ENCODE measurements at regions not wholly inside any gene's neighbourhood (a gene's known extent, or its start where the extent isn't known, plus 50 kb on each side); places are given as distances from the start of the nearest gene placed in this dataset.
A peak's percentile ranks its signal among the peaks of the same experiment; 100 is the strongest.

DNA sequence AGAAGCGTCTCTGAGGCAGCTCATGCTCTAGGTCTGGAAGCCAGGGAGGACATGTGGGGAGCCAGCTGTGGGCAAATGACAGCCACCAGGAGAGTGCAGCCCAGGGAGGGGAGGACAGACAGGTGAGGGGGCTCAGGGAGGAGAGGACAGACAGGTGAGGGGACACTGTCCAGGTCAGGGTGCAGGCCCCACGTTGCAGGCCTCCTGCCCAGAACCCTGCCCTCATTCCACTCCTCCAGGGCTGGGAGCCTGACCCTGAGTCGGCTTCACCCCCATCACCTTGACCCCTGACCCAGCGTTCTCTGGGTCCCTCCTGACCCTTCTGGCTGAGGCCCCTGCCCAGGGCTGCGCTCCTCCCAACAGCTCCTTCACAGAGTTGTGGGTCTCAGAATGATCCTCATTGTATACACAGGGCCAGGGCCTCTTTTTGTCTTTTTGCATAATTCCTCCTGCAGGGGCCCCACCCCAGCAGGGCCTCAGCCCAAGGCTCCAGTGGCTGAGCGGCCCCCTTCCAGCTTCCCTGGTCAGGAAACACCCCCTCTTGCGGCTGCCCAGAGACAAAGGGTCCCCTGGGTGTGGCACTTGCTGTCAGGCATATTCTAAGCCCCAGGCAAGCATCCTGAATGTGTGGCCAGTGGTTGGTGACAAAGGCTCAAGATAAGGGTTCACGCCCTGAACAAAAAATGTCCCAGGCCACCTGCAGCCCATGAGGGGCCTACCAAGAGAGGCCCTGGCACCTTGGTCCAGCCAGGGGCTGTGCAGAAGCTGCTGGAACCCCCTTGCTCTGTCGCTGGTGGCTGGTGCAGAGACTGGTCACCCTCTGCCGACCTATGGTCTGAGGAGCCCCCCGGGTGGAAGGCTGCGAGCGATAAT lies 853.0 kb downstream of the BRD1 start:
- Mint-ChIP-seq H3K27ac (peak overlapping the region in 1 of 2 donors; percentile 69), H3K27me3 (peaks cover 70% of the 10 kb centered on the region), H3K4me3 (no peak overlapping the region), H3K9me3 (no peaks in the 10 kb centered on the region), H3K4me1 (no peaks in the 10 kb centered on the region)
- DNase-seq, result no peak
- no peak for ATAC-seq

DNA sequence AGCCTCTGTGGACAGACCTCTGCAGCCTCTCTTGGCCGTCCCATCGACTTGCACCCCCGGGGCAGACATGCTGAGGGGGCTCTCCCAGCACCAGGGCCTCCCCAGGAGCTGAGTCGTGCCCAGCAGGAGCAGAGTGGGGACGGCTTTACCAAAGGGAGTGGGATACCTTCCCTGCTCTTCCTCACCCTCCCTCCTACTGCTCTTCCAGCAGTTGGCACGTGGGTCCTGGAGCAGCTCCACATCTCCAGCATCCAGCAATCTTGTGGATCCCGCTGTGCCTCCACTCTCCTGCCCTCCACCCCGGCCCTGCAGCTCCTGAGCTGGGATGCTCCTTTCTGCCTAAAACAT lies 854.0 kb downstream of the BRD1 start:
- peaks cover 65% of the 10 kb centered on the region for H3K27me3 Mint-ChIP-seq
- no peaks in the 10 kb centered on the region for H3K9me3 Mint-ChIP-seq

DNA sequence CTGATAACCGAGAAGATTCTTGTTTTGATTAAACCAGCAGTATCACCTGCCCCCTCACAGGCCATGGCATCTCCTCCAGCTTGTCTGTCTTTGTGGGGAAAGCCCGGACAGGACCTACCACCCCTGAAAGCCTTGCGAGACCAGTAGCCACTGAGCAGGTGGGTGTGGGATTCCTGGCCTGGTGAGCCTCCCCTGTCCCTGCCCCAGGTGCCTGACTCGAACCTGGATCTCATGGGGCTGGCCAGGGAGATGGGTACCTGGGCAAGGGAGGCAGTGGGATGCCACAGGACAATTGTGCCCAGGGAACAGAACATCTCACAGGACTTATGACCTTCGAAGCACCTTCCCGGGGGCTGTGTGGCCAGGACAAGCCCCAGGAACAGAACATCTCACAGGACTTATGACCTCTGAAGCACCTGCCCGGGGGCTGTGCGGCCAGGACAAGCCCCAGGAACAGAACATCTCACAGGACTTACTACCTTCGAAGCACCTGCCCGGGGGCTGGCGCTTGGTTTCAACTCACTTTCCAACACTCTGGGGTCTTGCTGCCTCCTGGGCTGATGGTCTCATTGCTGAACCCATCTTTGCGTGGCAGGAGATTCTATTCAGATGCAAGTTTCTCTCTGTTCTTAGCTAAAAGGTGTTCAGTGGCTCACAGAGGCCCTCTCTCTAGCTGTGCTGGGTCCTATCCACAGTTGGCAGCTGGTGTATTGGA lies 854.5 kb downstream of the BRD1 start:
- Mint-ChIP-seq H3K4me1 (no peaks in the 10 kb centered on the region), H3K9me3 (no peaks in the 10 kb centered on the region), H3K27ac (no peak overlapping the region), H3K27me3 (peaks cover 60% of the 10 kb centered on the region), H3K4me3 (no peak overlapping the region)
- no peak for ATAC-seq
- no peak for DNase-seq

More for the DNA sequence above, 854.0 kb downstream of the BRD1 start:
- Mint-ChIP-seq H3K4me1 (no peaks in the 10 kb centered on the region), H3K27ac (peak overlapping the region; percentile 42 to 64), H3K4me3 (no peak overlapping the region)
- no peak for ATAC-seq
- DNase-seq, result no peak

DNA sequence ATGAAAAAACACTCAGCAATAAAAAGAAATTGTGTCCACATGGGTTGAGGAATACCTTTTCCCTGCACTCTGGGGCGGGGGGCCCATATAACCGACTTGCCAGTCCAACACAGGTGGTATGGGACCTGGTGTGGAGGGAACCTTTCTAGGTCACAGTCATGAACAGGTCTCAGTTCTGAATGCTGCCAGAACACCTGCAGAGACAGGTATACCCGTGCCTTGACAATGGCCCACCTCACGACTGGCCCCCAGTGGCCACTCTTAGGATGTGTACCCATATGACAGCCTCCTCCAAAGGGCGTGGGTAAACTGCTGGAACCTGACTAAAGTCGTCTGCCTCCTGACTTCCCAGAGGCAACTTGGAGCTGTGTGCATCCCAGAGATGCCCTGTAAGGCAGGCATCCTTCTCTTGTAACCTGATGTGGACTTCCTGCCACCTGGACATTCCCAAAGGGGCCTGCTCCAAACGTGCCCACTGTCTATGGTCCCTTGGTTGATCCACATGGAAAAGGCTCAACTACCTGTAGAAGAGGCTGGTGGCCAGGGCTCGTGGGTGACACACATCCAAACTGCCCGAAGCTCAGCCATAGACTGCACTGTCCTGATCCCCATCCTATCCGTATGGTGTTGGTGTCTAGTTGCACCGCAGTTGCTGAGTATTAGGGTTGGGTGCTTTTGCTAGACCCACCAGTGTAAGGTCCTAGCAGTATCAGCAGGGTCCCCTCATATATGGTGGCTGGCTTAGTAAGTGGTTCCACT lies 859.3 kb downstream of the BRD1 start:
- H3K27ac Mint-ChIP-seq, result peak overlapping the region in 1 of 2 donors; percentile 27
- no peaks in the 10 kb centered on the region for H3K4me1 Mint-ChIP-seq
- H3K27me3 Mint-ChIP-seq, result peaks cover 31% of the 10 kb centered on the region
- ATAC-seq (peak; percentile 69), DNase-seq (peak in 1 of 2 donors; percentile 19)
- H3K9me3 Mint-ChIP-seq, result no peaks in the 10 kb centered on the region
- no peak overlapping the region for H3K4me3 Mint-ChIP-seq

DNA sequence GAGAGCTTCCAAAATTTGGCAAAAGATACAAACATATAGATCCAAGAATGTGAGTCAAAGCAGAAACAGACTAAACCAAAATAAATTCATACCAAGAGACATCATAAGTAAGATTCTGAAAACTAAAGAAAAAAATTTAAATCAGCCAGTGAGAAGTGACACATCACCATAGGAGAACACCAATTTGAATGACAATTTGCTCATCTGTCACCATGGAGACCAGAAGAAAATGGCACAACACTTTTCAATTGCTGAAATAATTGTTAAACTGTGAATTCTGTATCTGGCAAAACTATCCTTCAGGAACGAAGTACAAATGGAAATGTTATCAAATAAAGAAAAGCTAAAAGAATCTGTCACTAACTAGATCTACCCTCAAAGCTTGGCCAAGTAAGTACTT lies 864.3 kb downstream of the BRD1 start:
- Mint-ChIP-seq H3K9me3 (no peaks in the 10 kb centered on the region), H3K4me3 (no peak overlapping the region), H3K27me3 (peaks cover 49% of the 10 kb centered on the region), H3K4me1 (no peaks in the 10 kb centered on the region), H3K27ac (no peak overlapping the region)
- ATAC-seq, result no peak
- DNase-seq, result no peak

DNA sequence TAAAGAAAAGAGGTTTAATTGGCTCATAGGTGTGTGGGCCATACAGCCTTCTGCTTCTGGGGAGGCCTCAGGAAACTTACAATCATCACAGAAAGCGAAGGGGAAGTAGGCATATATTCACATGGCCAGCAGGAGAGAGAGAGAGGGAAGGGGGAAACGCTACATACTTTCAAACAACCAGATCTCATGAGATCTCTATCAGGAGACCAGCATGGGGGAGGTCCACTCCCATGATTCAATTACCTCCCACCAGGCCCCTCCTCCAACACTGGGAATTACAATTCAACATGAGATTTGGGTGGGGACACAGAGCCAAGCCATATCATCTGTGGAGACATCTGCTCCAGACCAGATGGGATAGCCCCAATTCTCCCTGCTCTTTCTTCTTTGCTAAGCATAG lies 866.0 kb downstream of the BRD1 start:
- Mint-ChIP-seq H3K9me3 (peaks cover 4 to 7% of the 10 kb centered on the region in 2 donors), H3K4me1 (no peaks in the 10 kb centered on the region), H3K4me3 (no peak overlapping the region), H3K27ac (no peak overlapping the region), H3K27me3 (peaks cover 55% of the 10 kb centered on the region)
- no peak for ATAC-seq
- no peak for DNase-seq

DNA sequence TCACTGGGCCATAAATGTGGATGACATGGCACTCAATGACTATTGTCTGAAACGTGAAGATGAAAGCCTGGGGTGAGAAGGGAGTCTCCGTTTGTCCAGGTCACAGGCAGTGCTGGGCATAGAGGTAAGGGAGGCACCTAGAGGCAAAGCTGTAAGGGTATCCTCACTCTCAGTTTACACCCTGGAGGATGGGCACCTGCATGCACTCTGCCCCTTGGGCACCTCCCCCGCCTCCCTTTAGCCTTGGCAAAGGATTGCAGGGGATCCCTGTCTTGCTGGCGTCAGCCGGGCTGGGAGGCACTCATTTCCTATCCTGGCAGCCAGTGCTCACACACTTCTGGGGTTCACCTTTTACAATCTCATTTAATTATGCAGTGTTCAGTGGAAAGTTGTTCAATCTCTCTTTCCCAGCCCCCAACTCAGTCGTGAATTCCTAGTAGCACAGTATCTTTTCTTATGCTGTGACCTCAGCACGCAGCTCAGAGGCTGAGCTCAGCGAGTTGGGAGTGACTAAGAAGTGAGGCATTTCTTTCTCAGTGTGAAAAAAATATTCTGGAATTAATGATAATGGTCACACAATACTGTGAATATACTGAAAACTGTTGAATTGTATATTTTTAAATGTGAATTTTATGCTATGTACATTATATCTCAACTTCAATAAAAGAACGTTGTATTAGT lies 866.6 kb downstream of the BRD1 start:
- no peak overlapping the region for H3K4me3 Mint-ChIP-seq
- no peak for DNase-seq
- no peak overlapping the region for H3K27ac Mint-ChIP-seq
- H3K27me3 Mint-ChIP-seq, result peaks cover 55% of the 10 kb centered on the region
- no peaks in the 10 kb centered on the region for H3K4me1 Mint-ChIP-seq
- H3K9me3 Mint-ChIP-seq, result peaks cover 10 to 13% of the 10 kb centered on the region in 2 donors
- no peak for ATAC-seq

DNA sequence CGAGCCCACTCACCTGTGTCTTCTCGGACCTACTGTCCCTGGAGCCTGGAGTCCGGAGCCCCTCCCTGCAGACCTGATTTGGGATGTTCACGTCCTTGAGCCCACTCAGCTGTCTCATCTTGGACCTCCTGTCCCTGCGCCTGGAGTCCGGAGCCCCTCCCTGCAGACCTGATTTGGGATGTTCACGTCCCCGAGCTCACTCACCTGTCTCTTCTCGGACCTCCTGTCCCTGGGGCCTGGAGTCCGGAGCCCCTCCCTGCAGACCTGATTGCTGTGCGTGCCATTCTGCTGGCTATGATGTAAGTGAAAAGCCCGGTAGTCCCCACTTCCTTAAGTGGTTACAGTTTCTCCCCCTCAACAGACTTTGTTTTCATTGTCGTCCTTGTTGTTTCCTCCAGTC lies 867.1 kb downstream of the BRD1 start:
- H3K27ac Mint-ChIP-seq, result no peak overlapping the region
- H3K4me3 Mint-ChIP-seq, result no peak overlapping the region
- ATAC-seq, result no peak
- H3K9me3 Mint-ChIP-seq, result peaks cover 10 to 15% of the 10 kb centered on the region in 2 donors
- H3K4me1 Mint-ChIP-seq, result no peaks in the 10 kb centered on the region
- no peak for DNase-seq
- peaks cover 55% of the 10 kb centered on the region for H3K27me3 Mint-ChIP-seq

DNA sequence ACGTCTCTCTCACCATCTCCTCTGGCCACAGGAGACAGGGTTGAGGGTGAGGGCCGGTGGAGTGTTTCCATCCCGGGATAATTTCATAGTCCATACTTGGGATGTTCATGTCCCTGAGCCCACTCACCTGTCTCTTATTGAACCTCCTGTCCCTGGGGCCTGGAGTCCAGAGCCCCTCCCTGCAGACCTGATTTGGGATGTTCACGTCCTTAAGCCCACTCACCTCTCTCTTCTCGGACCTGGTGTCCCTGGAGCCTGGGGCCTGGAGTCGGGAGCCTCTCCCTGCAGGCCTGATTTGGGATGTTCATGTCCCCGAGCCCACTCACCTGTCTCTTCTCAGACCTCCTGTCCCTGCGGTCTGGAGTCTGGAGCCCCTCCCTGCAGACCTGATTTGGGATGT lies 868.2 kb downstream of the BRD1 start:
- H3K27ac Mint-ChIP-seq, result peak overlapping the region in 1 of 2 donors; percentile 28
- no peak for ATAC-seq
- no peak for DNase-seq
- H3K9me3 Mint-ChIP-seq, result peaks cover 10 to 15% of the 10 kb centered on the region in 2 donors
- H3K27me3 Mint-ChIP-seq, result peaks cover 55% of the 10 kb centered on the region
- H3K4me1 Mint-ChIP-seq, result no peaks in the 10 kb centered on the region
- H3K4me3 Mint-ChIP-seq, result no peak overlapping the region

DNA sequence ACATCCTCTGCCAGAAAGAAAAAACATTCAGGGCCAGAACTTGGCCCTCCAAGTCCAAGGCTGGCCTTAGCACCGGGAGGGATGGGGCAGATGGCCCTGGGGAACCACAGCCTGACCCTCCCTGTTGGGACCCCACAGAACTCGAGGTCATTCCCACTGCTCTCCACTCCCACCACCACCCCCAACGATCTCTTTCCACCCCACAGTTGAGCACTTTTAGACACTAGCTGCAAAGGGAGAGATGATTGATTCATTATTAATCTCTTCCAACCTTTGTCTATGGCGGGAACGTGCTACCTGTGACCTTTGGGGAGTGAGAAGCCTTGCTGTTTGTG lies 869.7 kb downstream of the BRD1 start:
- Mint-ChIP-seq H3K9me3 (peaks cover 10 to 15% of the 10 kb centered on the region in 2 donors), H3K27me3 (peaks cover 41% of the 10 kb centered on the region), H3K27ac (no peak overlapping the region), H3K4me1 (no peaks in the 10 kb centered on the region), H3K4me3 (no peak overlapping the region)
- ATAC-seq, result no peak
- DNase-seq, result no peak

DNA sequence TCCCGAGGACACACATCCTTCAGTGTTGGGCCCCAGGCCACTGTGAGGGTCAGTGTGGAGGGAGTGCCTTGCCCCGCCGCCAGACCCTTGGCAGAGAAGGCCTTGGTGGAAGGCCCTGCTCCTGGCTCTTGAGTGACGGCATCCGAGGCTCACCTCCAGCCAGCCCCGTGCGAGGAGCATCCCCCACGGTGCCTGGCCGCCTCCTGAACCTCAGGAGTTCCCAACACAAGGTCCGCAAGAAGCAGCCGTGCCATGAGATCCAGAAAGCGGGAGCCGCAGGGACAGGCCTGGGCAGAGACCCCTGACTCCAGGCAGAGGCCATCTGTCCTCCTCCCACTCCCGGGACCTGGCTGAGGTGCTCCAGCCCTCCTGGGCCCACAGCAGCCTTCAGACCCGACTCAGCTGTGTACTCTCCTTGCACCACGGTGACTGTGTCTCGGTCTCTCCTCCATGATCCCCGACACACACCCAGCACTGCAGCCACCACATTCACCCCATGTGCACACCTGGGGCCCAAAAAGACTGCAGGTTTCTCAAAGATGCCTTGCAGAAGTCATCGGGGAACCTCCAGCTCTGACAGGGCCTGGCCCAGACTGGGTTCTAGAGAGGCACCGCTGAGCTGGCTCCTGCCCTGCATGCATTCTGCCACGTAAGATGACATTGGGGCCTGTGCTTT lies 870.2 kb downstream of the BRD1 start:
- H3K27ac Mint-ChIP-seq, result no peak overlapping the region
- peaks cover 36% of the 10 kb centered on the region for H3K27me3 Mint-ChIP-seq
- no peaks in the 10 kb centered on the region for H3K4me1 Mint-ChIP-seq
- H3K9me3 Mint-ChIP-seq, result peaks cover 10 to 15% of the 10 kb centered on the region in 2 donors
- no peak overlapping the region for H3K4me3 Mint-ChIP-seq
- ATAC-seq, result no peak
- no peak for DNase-seq

DNA sequence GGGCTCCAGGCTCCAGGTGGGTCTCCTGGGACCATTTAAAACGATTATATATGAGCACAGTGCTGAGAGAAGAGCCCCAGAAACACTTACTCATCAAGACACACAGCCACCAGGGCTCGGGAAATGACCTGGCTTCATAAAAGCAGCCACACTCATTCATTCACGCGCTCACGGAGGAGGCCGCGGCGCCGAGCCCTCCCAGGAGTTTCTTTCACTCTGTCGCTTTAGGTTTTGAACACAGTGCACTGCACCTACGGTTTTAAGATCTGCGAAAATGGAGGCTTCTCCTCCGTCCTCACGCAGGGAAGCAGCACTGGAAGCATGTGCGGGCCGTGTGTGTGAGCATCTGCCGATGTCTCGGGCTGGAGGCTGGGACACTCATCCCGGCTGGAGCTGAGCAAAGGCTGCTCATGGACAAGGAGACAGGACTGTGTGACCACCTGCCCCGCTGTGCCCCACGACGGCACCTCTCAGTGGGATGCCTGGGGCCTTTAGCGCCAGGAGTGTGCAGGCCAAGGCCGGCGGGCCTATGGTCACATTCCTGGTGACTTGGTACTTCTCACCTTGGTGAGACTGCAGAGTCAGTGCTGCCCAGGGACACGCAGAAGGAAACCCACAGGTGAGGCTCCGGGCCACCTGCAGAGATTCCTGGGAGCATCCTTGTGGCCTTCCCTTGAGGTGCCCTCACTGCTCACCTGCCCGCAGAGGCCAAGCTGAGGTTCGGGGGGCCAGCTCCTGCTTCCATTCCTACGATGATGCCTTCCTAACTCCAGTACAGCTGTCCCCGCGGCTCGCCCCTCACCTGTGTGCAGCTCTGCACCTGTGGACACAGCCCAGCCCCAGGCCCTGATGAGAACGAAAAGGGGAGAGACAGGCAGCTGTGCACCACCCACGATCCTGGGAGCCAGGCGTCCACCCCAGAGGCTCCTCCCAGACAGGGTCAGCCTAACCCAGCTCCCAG lies 872.0 kb downstream of the BRD1 start:
- H3K27me3 Mint-ChIP-seq, result peaks cover 27% of the 10 kb centered on the region
- no peak for DNase-seq
- no peaks in the 10 kb centered on the region for H3K4me1 Mint-ChIP-seq
- ATAC-seq, result no peak
- peaks cover 10 to 15% of the 10 kb centered on the region in 2 donors for H3K9me3 Mint-ChIP-seq
- H3K4me3 Mint-ChIP-seq, result no peak overlapping the region
- H3K27ac Mint-ChIP-seq, result no peak overlapping the region

DNA sequence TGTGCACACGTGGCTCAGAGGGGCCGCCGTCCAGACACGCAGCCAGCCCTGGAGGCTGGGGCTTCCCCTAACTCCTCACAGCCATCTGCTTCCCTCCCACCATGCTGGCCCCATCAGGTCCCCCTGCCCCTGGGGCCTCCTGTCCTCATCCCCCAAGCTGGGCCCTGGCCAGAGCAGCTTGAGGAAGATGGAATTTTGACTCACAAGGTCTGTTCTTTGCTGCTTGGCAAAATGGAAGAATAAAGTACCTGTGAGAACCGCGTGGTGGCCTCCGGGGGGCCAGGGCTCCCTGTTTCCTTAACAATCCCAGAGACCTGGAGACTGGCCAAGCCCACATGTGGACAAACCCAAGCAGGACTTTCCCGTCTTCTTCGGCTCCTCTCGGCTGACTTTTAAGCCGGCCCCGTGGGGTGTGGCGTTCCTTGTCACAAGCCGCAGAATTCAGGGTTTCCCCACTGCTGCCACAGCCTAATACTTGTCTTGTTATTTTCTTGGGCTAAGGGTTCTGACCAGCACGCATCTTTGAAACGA lies 872.8 kb downstream of the BRD1 start:
- H3K4me1 Mint-ChIP-seq, result peaks cover 3% of the 10 kb centered on the region
- peaks cover 10 to 15% of the 10 kb centered on the region in 2 donors for H3K9me3 Mint-ChIP-seq
- ATAC-seq (no peak), DNase-seq (no peak)
- H3K27me3 Mint-ChIP-seq, result peaks cover 27% of the 10 kb centered on the region
- H3K4me3 Mint-ChIP-seq, result no peak overlapping the region
- H3K27ac Mint-ChIP-seq, result no peak overlapping the region

DNA sequence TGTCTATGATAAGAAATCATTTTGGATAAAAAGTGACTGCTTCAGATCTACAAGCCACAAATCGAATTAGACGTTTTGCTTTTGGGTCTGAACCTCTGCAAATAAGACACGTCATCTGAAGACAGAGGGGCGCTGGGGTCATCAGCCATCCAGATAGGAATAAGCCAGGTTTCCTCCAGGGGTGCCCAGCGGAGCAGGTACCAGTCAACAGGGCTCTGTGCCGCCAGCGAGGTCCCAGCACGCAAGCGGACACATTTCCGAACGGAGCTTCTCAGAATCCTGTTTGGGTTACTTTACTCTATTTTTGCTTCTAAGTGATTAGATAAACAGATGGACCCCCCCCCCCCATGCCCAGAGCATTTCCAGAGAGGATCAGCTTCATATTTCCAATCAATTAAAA lies 873.8 kb downstream of the BRD1 start:
- ATAC-seq, result no peak
- Mint-ChIP-seq H3K4me1 (peaks cover 6% of the 10 kb centered on the region), H3K4me3 (no peak overlapping the region), H3K27me3 (peaks cover 30% of the 10 kb centered on the region), H3K9me3 (peaks cover 10 to 15% of the 10 kb centered on the region in 2 donors), H3K27ac (no peak overlapping the region)
- no peak for DNase-seq

All from stimulated activated naive CD8-positive, alpha-beta T cell treated with anti-CD3 and anti-CD28 coated beads, Interleukin-15, amount 100 ng/mL, for 72 hours (primary cell).